HEK293T (cell line): ENCODE measurements at regions not wholly inside any gene's neighbourhood (a gene's known extent, or its start where the extent isn't known, plus 50 kb on each side); places are given as distances from the start of the nearest gene placed in this dataset.

Source experiments
- ARNT ChIP-seq: fragments of 450-650 bp; IDR thresholded peaks from 2 replicates; pipeline ENCODE4 v1.6.1; 2017; ENCODE audit warnings: mild to moderate bottlenecking
- CTBP1 ChIP-seq: fragments of 450-650 bp; IDR thresholded peaks from 2 replicates; pipeline ENCODE4 v1.6.1; 2016; ENCODE audit warnings: borderline replicate concordance
- ELF4 ChIP-seq: fragments of 450-650 bp; IDR thresholded peaks from 2 replicates; pipeline ENCODE4 v1.6.1; 2017; ENCODE audit warnings: antibody characterized with exemption
- FOXA1 ChIP-seq: fragments of 450-650 bp; IDR thresholded peaks from 2 replicates; pipeline ENCODE4 v1.6.1; 2016; ENCODE audit warnings: mild to moderate bottlenecking
- FOXK2 ChIP-seq: fragments of 450-650 bp; IDR thresholded peaks from 2 replicates; pipeline ENCODE4 v1.6.1; 2016; ENCODE audit warnings: mild to moderate bottlenecking
- SP1 ChIP-seq: fragments of 450-650 bp; IDR thresholded peaks from 2 replicates; pipeline ENCODE4 v1.6.1; 2017
- SUZ12 ChIP-seq: fragments of 450-650 bp; IDR thresholded peaks from 2 replicates; pipeline ENCODE4 v1.6.1; 2016; ENCODE audit warnings: mild to moderate bottlenecking

- no peak for TF ChIP-seq SP1
- no peak for TF ChIP-seq SUZ12
- TF ChIP-seq FOXA1: no peak
- no peak for TF ChIP-seq CTBP1
- TF ChIP-seq FOXK2: no peak
- no peak for TF ChIP-seq ELF4
- TF ChIP-seq ARNT: no peak
These were observed 553.6 kb upstream of the BOD1L1 start for GRCh38 chr4:14180983-14181601.
